ENCODE measurements at regions not wholly inside any gene's neighbourhood (a gene's known extent, or its start where the extent isn't known, plus 50 kb on each side); places are given as distances from the start of the nearest gene placed in this dataset.

GRCh38 chr9:86591472-86591871, 237.3 kb upstream of the TUT7 start:
- no peaks in the 10 kb centered on the region for H3K27me3 Mint-ChIP-seq (ENCODE audit: unreplicated experiment)
- H3K4me3 Mint-ChIP-seq (ENCODE audit: unreplicated experiment): no peak overlapping the region
- no peaks in the 10 kb centered on the region for H3K36me3 Mint-ChIP-seq (ENCODE audit: unreplicated experiment)
- no peak overlapping the region for H3K27ac Mint-ChIP-seq (ENCODE audit: unreplicated experiment)
- no peak for TF ChIP-seq CTCF (IDR thresholded peaks at IDR 0.05)
- no peak for DNase-seq (ENCODE audit: extremely low spot score, unreplicated experiment)
- no peaks in the 10 kb centered on the region for H3K9me3 Mint-ChIP-seq (ENCODE audit: unreplicated experiment)
- peaks cover 3% of the 10 kb centered on the region for H3K4me1 Mint-ChIP-seq (ENCODE audit: unreplicated experiment)

- TF ChIP-seq CTCF (IDR thresholded peaks at IDR 0.05): no peak
- Mint-ChIP-seq H3K36me3 (ENCODE audit: unreplicated experiment) (no peaks in the 10 kb centered on the region), H3K9me3 (ENCODE audit: unreplicated experiment) (no peaks in the 10 kb centered on the region), H3K4me1 (ENCODE audit: unreplicated experiment) (peaks cover 14% of the 10 kb centered on the region), H3K4me3 (ENCODE audit: unreplicated experiment) (no peak overlapping the region), H3K27ac (ENCODE audit: unreplicated experiment) (no peak overlapping the region), H3K27me3 (ENCODE audit: unreplicated experiment) (no peaks in the 10 kb centered on the region)
- no peak for DNase-seq (ENCODE audit: extremely low spot score, unreplicated experiment)
Observed at GRCh38 chr9:86589730-86590129, 235.5 kb upstream of the TUT7 start.

GRCh38 chr9:86589273-86589672, 235.1 kb upstream of the TUT7 start:
- TF ChIP-seq CTCF (IDR thresholded peaks at IDR 0.05): peak; percentile 15
- no peak overlapping the region for H3K4me3 Mint-ChIP-seq (ENCODE audit: unreplicated experiment)
- H3K27me3 Mint-ChIP-seq (ENCODE audit: unreplicated experiment): no peaks in the 10 kb centered on the region
- H3K36me3 Mint-ChIP-seq (ENCODE audit: unreplicated experiment): no peaks in the 10 kb centered on the region
- no peak for DNase-seq (ENCODE audit: extremely low spot score, unreplicated experiment)
- H3K27ac Mint-ChIP-seq (ENCODE audit: unreplicated experiment): no peak overlapping the region
- peaks cover 14% of the 10 kb centered on the region for H3K4me1 Mint-ChIP-seq (ENCODE audit: unreplicated experiment)
- no peaks in the 10 kb centered on the region for H3K9me3 Mint-ChIP-seq (ENCODE audit: unreplicated experiment)

- Mint-ChIP-seq H3K9me3 (ENCODE audit: unreplicated experiment) (no peaks in the 10 kb centered on the region), H3K4me1 (ENCODE audit: unreplicated experiment) (peaks cover 13% of the 10 kb centered on the region), H3K27me3 (ENCODE audit: unreplicated experiment) (no peaks in the 10 kb centered on the region), H3K27ac (ENCODE audit: unreplicated experiment) (peak overlapping the region; percentile 95), H3K36me3 (ENCODE audit: unreplicated experiment) (no peaks in the 10 kb centered on the region), H3K4me3 (ENCODE audit: unreplicated experiment) (peak overlapping the region; percentile 70)
- DNase-seq (ENCODE audit: extremely low spot score, unreplicated experiment): no peak
- no peak for TF ChIP-seq CTCF (IDR thresholded peaks at IDR 0.05)
Observed at GRCh38 chr9:86586144-86586494, 231.9 kb upstream of the TUT7 start.

- H3K4me3 Mint-ChIP-seq (ENCODE audit: unreplicated experiment): peak overlapping the region; percentile 70
- H3K27me3 Mint-ChIP-seq (ENCODE audit: unreplicated experiment): no peaks in the 10 kb centered on the region
- no peaks in the 10 kb centered on the region for H3K9me3 Mint-ChIP-seq (ENCODE audit: unreplicated experiment)
- H3K36me3 Mint-ChIP-seq (ENCODE audit: unreplicated experiment): no peaks in the 10 kb centered on the region
- no peak for TF ChIP-seq CTCF (IDR thresholded peaks at IDR 0.05)
- no peak for DNase-seq (ENCODE audit: extremely low spot score, unreplicated experiment)
- H3K4me1 Mint-ChIP-seq (ENCODE audit: unreplicated experiment): peaks cover 14% of the 10 kb centered on the region
- peak overlapping the region; percentile 95 for H3K27ac Mint-ChIP-seq (ENCODE audit: unreplicated experiment)
Observed at GRCh38 chr9:86585422-86586143, 231.4 kb upstream of the TUT7 start.

All from osteocyte (in vitro differentiated cells).